IMR-90 (cell line): ENCODE measurements at regions not wholly inside any gene's neighbourhood (a gene's known extent, or its start where the extent isn't known, plus 50 kb on each side); places are given as distances from the start of the nearest gene placed in this dataset.

ENCODE experiments used
- ATAC-seq: fragments of 200-7000 bp; cut with Tn5 transposase; 2 replicates; pipeline ENCODE4 v1.9.1; 2020; ENCODE audit warnings: low read depth, mild to moderate bottlenecking, moderate library complexity
- BruUV-seq: library from RNA; stranded (reverse); fragments of 400-500 nt; replicated peaks from 2 replicates; lab custom pipeline; 2021; lab: Mats Ljungman, UMichigan
- CTCF ChIA-PET: fragments of 300-600 bp; formaldehyde crosslinking; extraction: SDS; loops from one replicate; lab custom pipeline; 2021; ENCODE audit warnings: antibody characterized with exemption; lab: Yijun Ruan, JAX
- POLR2A ChIA-PET: fragments of 300-600 bp; sonication (Branson Sonifier 250); formaldehyde crosslinking; loops from one replicate; lab custom pipeline; 2022; ENCODE audit warnings: antibody characterized with exemption; ENCODE audit not compliant: unreplicated experiment; lab: Charles Lee
- DNase-seq: peaks from one replicate; pipeline ENCODE4 v3.0.0; 2013
- H2AFZ ChIP-seq: replicated peaks from 2 replicates; pipeline ENCODE3; 2013; ENCODE audit warnings: low read length, mild to moderate bottlenecking; ENCODE audit not compliant: poor library complexity
- H2AK5ac ChIP-seq: 2 replicates; pipeline ENCODE4 v1.6.1; 2013; ENCODE audit warnings: low read depth, low read length, inconsistent platforms
- H2AK9ac ChIP-seq: replicated peaks from 2 replicates; pipeline ENCODE3; 2013; ENCODE audit warnings: mild to moderate bottlenecking, low read depth, low read length, moderate library complexity; ENCODE audit not compliant: poor library complexity
- H2BK120ac ChIP-seq: 2 replicates; pipeline ENCODE4 v1.6.1; 2013; ENCODE audit warnings: low read depth, low read length, inconsistent platforms
- H2BK15ac ChIP-seq: 3 replicates; pipeline ENCODE4 v1.6.1; 2013; ENCODE audit warnings: low read depth, low read length, inconsistent platforms
- H2BK20ac ChIP-seq: 2 replicates; pipeline ENCODE4 v1.6.1; 2013; ENCODE audit warnings: low read depth, mild to moderate bottlenecking, inconsistent platforms, low read length, moderate library complexity
- H2BK5ac ChIP-seq: 2 replicates; pipeline ENCODE4 v1.6.1; 2013; ENCODE audit warnings: mild to moderate bottlenecking, low read depth, low read length, inconsistent platforms; ENCODE audit not compliant: poor library complexity, severe bottlenecking
- H3K14ac ChIP-seq: replicated peaks from 2 replicates; pipeline ENCODE4 v1.6.1; 2013; ENCODE audit warnings: low read depth, low read length, inconsistent platforms
- H3K18ac ChIP-seq: 2 replicates; pipeline ENCODE4 v1.6.1; 2013; ENCODE audit warnings: low read depth, low read length, control low read depth
- H3K23ac ChIP-seq: 2 replicates; pipeline ENCODE4 v1.6.1; 2013; ENCODE audit warnings: low read depth, low read length, inconsistent platforms
- H3K27ac ChIP-seq: 2 replicates; pipeline ENCODE4 v1.5.1; 2013; ENCODE audit warnings: mild to moderate bottlenecking, control low read depth, low read length; ENCODE audit not compliant: insufficient read depth
- H3K27me3 ChIP-seq: 2 replicates; pipeline ENCODE4 v1.6.1; 2013; ENCODE audit warnings: low read length; ENCODE audit not compliant: control insufficient read depth, insufficient read depth
- H3K36me3 ChIP-seq: 2 replicates; pipeline ENCODE4 v1.6.1; 2013; ENCODE audit warnings: low read length, mixed read lengths; ENCODE audit not compliant: control insufficient read depth, insufficient read depth
- H3K4ac ChIP-seq: 2 replicates; pipeline ENCODE4 v1.6.1; 2013; ENCODE audit warnings: low read depth, low read length, inconsistent platforms
- H3K4me1 ChIP-seq: 2 replicates; pipeline ENCODE4 v1.6.1; 2013; ENCODE audit warnings: low read length, mixed read lengths; ENCODE audit not compliant: control insufficient read depth, insufficient read depth
- H3K4me2 ChIP-seq: 2 replicates; pipeline ENCODE4 v1.6.1; 2013; ENCODE audit warnings: low read depth, mild to moderate bottlenecking, control low read depth, low read length, moderate library complexity
- H3K4me3 ChIP-seq: 2 replicates; pipeline ENCODE4 v1.5.1; 2013; ENCODE audit warnings: low read depth, mild to moderate bottlenecking, control low read depth, low read length, moderate library complexity; ENCODE audit not compliant: insufficient read depth
- H3K56ac ChIP-seq: 2 replicates; pipeline ENCODE4 v1.6.1; 2013; ENCODE audit warnings: low read length, inconsistent platforms; ENCODE audit not compliant: insufficient read depth; ENCODE audit errors: extremely low read depth
- H3K79me1 ChIP-seq, 2 experiments: 2 replicates each; pipeline ENCODE4 v1.6.1; 2013; ENCODE audit warnings: low read length in 2 of 2, inconsistent platforms in 1 of 2, low read depth in 1 of 2
- H3K9ac ChIP-seq: 2 replicates; pipeline ENCODE4 v1.6.1; 2013; ENCODE audit warnings: low read depth, low read length, control low read depth
- H3K9me1 ChIP-seq: 2 replicates; pipeline ENCODE4 v1.6.1; 2013; ENCODE audit warnings: low read length, inconsistent platforms; ENCODE audit not compliant: insufficient read depth
- H3K9me3 ChIP-seq: 2 replicates; pipeline ENCODE4 v1.6.1; 2013; ENCODE audit warnings: low read length; ENCODE audit not compliant: control insufficient read depth, insufficient read depth
- H4K20me1 ChIP-seq: 2 replicates; pipeline ENCODE4 v1.6.1; 2013; ENCODE audit warnings: low read length, inconsistent platforms; ENCODE audit not compliant: insufficient read depth
- H4K5ac ChIP-seq: 2 replicates; pipeline ENCODE4 v1.6.1; 2013; ENCODE audit warnings: mild to moderate bottlenecking, low read depth, low read length, control low read depth
- H4K8ac ChIP-seq, 2 experiments: 2 replicates each; pipeline ENCODE4 v1.6.1; 2013; ENCODE audit warnings: low read depth in 2 of 2, low read length in 2 of 2, control low read depth in 1 of 2, inconsistent platforms in 1 of 2
- H4K91ac ChIP-seq: 2 replicates; pipeline ENCODE4 v1.6.1; 2013; ENCODE audit warnings: low read depth, low read length, inconsistent platforms; ENCODE audit not compliant: insufficient read depth
- CEBPB ChIP-seq: IDR thresholded peaks from 2 replicates; pipeline ENCODE4 v1.6.1; 2012; ENCODE audit warnings: low read depth, low read length, improper control_type of control experiment
- MAZ ChIP-seq: IDR thresholded peaks from 2 replicates; pipeline ENCODE4 v1.6.1; 2012; ENCODE audit warnings: low read depth, mild to moderate bottlenecking, low read length, improper control_type of control experiment, moderate library complexity, borderline replicate concordance
- NFE2L2 ChIP-seq: fragments of 150-350 bp; IDR thresholded peaks from 2 replicates; pipeline ENCODE4 v1.6.1; 2016; ENCODE audit warnings: low read depth, mild to moderate bottlenecking, low read length
- WGBS, 2 experiments: methylation state at CpG; one replicate each; pipeline versions ENCODE4 v1.1.5 to v1.1.7; 2013; ENCODE audit warnings: missing lambda C conversion rate in 2 of 2; ENCODE audit not compliant: insufficient read length in 1 of 2; ENCODE audit errors: extremely low coverage in 2 of 2; 5-methylcytosine and 5-hydroxymethylcytosine counted together
- dilution Hi-C: fragments of 300-500 bp; cut with HindIII; formaldehyde crosslinking; loops from one replicate; pipeline ENCODE4 v1.14.3; 2018; ENCODE audit warnings: low sequenced_read_pairs; ENCODE audit not compliant: unreplicated experiment
- in situ Hi-C: fragments of 300-500 bp; cut with MboI; formaldehyde crosslinking; loops from 3 replicates; pipeline ENCODE4 v1.14.3; 2019; ENCODE audit warnings: low sequenced_read_pairs, inconsistent platforms, mixed read lengths
- intact Hi-C: fragments of 100-400 bp; cut with micrococcal nuclease; formaldehyde crosslinking; loops from 2 replicates; pipeline ENCODE4 v1.10.0; 2022

DNA sequence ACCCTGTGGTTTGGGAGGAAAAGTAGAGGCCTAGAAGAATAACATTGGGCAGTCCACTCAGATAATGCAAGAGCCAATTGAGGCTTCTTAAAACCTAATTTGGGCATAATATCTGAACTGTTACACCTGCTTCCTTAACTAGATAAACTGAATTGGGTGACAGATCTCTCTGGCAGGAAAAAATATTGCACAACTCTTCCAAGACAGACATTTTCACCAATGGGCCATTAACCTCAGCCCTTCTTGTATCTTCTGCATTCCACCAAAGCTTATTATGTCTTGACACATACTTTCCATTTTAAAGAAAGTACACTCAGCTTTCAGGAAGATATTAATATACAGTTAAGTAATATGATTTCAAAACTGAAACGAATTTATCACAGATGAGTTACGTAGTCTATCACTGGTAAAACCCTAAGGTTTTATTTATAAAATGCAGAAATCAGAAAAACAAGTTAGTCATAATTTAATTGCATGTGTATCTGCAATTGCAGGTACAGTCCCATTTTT lies 79.9 kb upstream of the MON1B start:
- H3K4me1 ChIP-seq: no peaks in the 10 kb centered on the region
- H2AK5ac ChIP-seq: no peak overlapping the region
- H3K27ac ChIP-seq: no peak overlapping the region
- H2AFZ ChIP-seq: no peak overlapping the region
- H3K23ac ChIP-seq: no peak overlapping the region
- H3K4ac ChIP-seq: no peak overlapping the region
- no peaks in the 10 kb centered on the region for H3K9me3 ChIP-seq
- H4K91ac ChIP-seq: no peak overlapping the region
- BruUV-seq: no TSS peak
- intact Hi-C loops (no loop called here), in situ Hi-C loops (no loop called here), dilution Hi-C loops (no loop called here)
- H2BK20ac ChIP-seq: no peak overlapping the region
- no peaks in the 10 kb centered on the region for H3K36me3 ChIP-seq
- H3K9ac ChIP-seq: no peak overlapping the region
- no peak overlapping the region for H2AK9ac ChIP-seq
- H3K56ac ChIP-seq: no peak overlapping the region
- no peak overlapping the region for H2BK15ac ChIP-seq
- H3K18ac ChIP-seq: no peak overlapping the region
- no peaks in the 10 kb centered on the region for H3K9me1 ChIP-seq
- H2BK5ac ChIP-seq: no peak overlapping the region
- no peak overlapping the region for H2BK120ac ChIP-seq
- H4K20me1 ChIP-seq: no peaks in the 10 kb centered on the region
- DNase-seq (no peak), ATAC-seq (no peak)
- no peak overlapping the region for H3K4me2 ChIP-seq
- no peak overlapping the region for H3K14ac ChIP-seq
- no peak overlapping the region for H4K5ac ChIP-seq
- TF ChIP-seq MAZ (no peak), CEBPB (peak; percentile 14; the same call in 1 of the 2 replicates), NFE2L2 (no peak)
- H4K8ac ChIP-seq: no peak overlapping the region
- H3K79me1 ChIP-seq: no peaks in the 10 kb centered on the region
- WGBS, 2 experiments: no CpG with 5 or more reads among the region's 2 CpGs
- no peak overlapping the region for H3K4me3 ChIP-seq
- ChIA-PET CTCF (interaction anchor here (0.7 kb wide), 1 partner anchor 11 kb away, joined by 3 read pairs; no protein-coding TSS in a partner anchor), POLR2A (no interaction called here)
- H3K27me3 ChIP-seq: no peaks in the 10 kb centered on the region
